H9 (cell line): ENCODE measurements at regions not wholly inside any gene's neighbourhood (a gene's known extent, or its start where the extent isn't known, plus 50 kb on each side); places are given as distances from the start of the nearest gene placed in this dataset.

Source experiments
- DNase-seq: peaks from one replicate; pipeline ENCODE4 v3.0.0-alpha.2; 2017
- H2AFZ ChIP-seq: one replicate; pipeline ENCODE4 v1.6.1; 2013; ENCODE audit warnings: mild to moderate bottlenecking, low read length, control low read depth, moderate library complexity
- H2AK5ac ChIP-seq: 2 replicates; pipeline ENCODE4 v1.6.1; 2013; ENCODE audit warnings: low read length, control low read depth, mixed read lengths; ENCODE audit not compliant: insufficient read length
- H2BK120ac ChIP-seq: one replicate; pipeline ENCODE4 v1.6.1; 2013; ENCODE audit warnings: low read depth, mild to moderate bottlenecking, low read length, control low read depth, inconsistent platforms; ENCODE audit not compliant: poor library complexity, severe bottlenecking
- H2BK12ac ChIP-seq: 2 replicates; pipeline ENCODE4 v1.6.1; 2013; ENCODE audit warnings: low read length, control low read depth, mixed read lengths, low read depth; ENCODE audit not compliant: insufficient read length
- H2BK15ac ChIP-seq: 2 replicates; pipeline ENCODE4 v1.6.1; 2013; ENCODE audit warnings: low read depth, low read length, control low read depth
- H2BK20ac ChIP-seq: one replicate; pipeline ENCODE4 v1.6.1; 2013; ENCODE audit warnings: low read depth, mild to moderate bottlenecking, low read length, control low read depth, inconsistent platforms; ENCODE audit not compliant: poor library complexity, severe bottlenecking
- H2BK5ac ChIP-seq: 2 replicates; pipeline ENCODE4 v1.6.1; 2013; ENCODE audit warnings: low read length, control low read depth, mixed read lengths; ENCODE audit not compliant: insufficient read length
- H3K14ac ChIP-seq: 2 replicates; pipeline ENCODE4 v1.6.1; 2013; ENCODE audit warnings: low read length, control low read depth; ENCODE audit not compliant: insufficient read depth
- H3K18ac ChIP-seq: 2 replicates; pipeline ENCODE4 v1.6.1; 2013; ENCODE audit warnings: low read depth, mild to moderate bottlenecking, mixed read lengths, low read length, control low read depth; ENCODE audit not compliant: insufficient read length
- H3K23ac ChIP-seq: 2 replicates; pipeline ENCODE4 v1.6.1; 2013; ENCODE audit warnings: low read length, control low read depth, mixed read lengths, low read depth; ENCODE audit not compliant: insufficient read length
- H3K23me2 ChIP-seq: 2 replicates; pipeline ENCODE4 v1.6.1; 2013; ENCODE audit warnings: low read depth, mild to moderate bottlenecking, mixed read lengths, low read length, control low read depth; ENCODE audit not compliant: insufficient read length, poor library complexity, severe bottlenecking
- H3K27ac ChIP-seq: 2 replicates; pipeline ENCODE4 v1.5.1; 2013; ENCODE audit warnings: low read length, control low read depth, mixed read lengths, low read depth; ENCODE audit not compliant: insufficient read length
- H3K27me3 ChIP-seq: 2 replicates; pipeline ENCODE4 v1.6.1; 2013; ENCODE audit warnings: low read length, control low read depth, inconsistent platforms; ENCODE audit not compliant: insufficient read depth
- H3K4ac ChIP-seq: 2 replicates; pipeline ENCODE4 v1.6.1; 2013; ENCODE audit warnings: low read depth, mild to moderate bottlenecking, control low read depth, inconsistent platforms, low read length, moderate library complexity
- H3K4me1 ChIP-seq: 2 replicates; pipeline ENCODE4 v1.6.1; 2013; ENCODE audit warnings: low read length, control low read depth, inconsistent platforms; ENCODE audit not compliant: insufficient read depth
- H3K4me2 ChIP-seq: 2 replicates; pipeline ENCODE4 v1.6.1; 2013; ENCODE audit warnings: low read length, control low read depth, mixed read lengths; ENCODE audit not compliant: insufficient read length, insufficient read depth
- H3K56ac ChIP-seq: 2 replicates; pipeline ENCODE4 v1.6.1; 2013; ENCODE audit warnings: low read depth, mild to moderate bottlenecking, mixed read lengths, low read length, control low read depth; ENCODE audit not compliant: insufficient read length
- H3K79me1 ChIP-seq: 2 replicates; pipeline ENCODE4 v1.6.1; 2013; ENCODE audit warnings: low read depth, mild to moderate bottlenecking, moderate library complexity, low read length, control low read depth, inconsistent platforms; ENCODE audit not compliant: insufficient read depth, poor library complexity, severe bottlenecking
- H3K79me2 ChIP-seq: 2 replicates; pipeline ENCODE4 v1.6.1; 2013; ENCODE audit warnings: low read length, control low read depth, inconsistent platforms; ENCODE audit not compliant: insufficient read depth
- H3K9ac ChIP-seq: 2 replicates; pipeline ENCODE4 v1.6.1; 2013; ENCODE audit warnings: low read length, control low read depth, mixed read lengths; ENCODE audit not compliant: insufficient read length; ENCODE audit errors: extremely low read depth
- H3K9me3 ChIP-seq: one replicate; pipeline ENCODE4 v1.6.1; 2013; ENCODE audit warnings: low read depth, low read length, inconsistent platforms; ENCODE audit not compliant: control insufficient read depth
- H3T11ph ChIP-seq: one replicate; pipeline ENCODE4 v1.6.1; 2013; ENCODE audit warnings: mild to moderate bottlenecking, low read length, control low read depth, inconsistent platforms
- H4K20me1 ChIP-seq: one replicate; pipeline ENCODE4 v1.6.1; 2013; ENCODE audit not compliant: control insufficient read depth, insufficient read length, insufficient read depth
- H4K5ac ChIP-seq: 2 replicates; pipeline ENCODE4 v1.6.1; 2013; ENCODE audit warnings: low read depth, mild to moderate bottlenecking, mixed read lengths, low read length, control low read depth; ENCODE audit not compliant: insufficient read length
- H4K8ac ChIP-seq: replicated peaks from 2 replicates; pipeline ENCODE4 v1.6.1; 2013; ENCODE audit warnings: low read length, control low read depth, mixed read lengths, low read depth; ENCODE audit not compliant: insufficient read length
- H4K91ac ChIP-seq: 2 replicates; pipeline ENCODE4 v1.6.1; 2013; ENCODE audit warnings: low read depth, mild to moderate bottlenecking, moderate library complexity, mixed read lengths, low read length, control low read depth; ENCODE audit not compliant: insufficient read length
- H3K27ac Mint-ChIP-seq, 3 experiments: 2 replicates in 2 of 3; 3 replicates in 1 of 3; pipeline ENCODE4 v1.8.0; 2020 to 2021; ENCODE audit warnings: mixed read lengths in 3 of 3, mild to moderate bottlenecking in 1 of 3, moderate library complexity in 1 of 3
- H3K27me3 Mint-ChIP-seq: 2 replicates; pipeline ENCODE4 v1.8.0; 2021; ENCODE audit warnings: low read depth, mild to moderate bottlenecking, moderate library complexity, mixed read lengths
- H3K36me3 Mint-ChIP-seq, 3 experiments: 2 replicates in 2 of 3; 3 replicates in 1 of 3; pipeline ENCODE4 v1.8.0; 2020 to 2021; ENCODE audit warnings: low read depth in 3 of 3, mixed read lengths in 3 of 3; ENCODE audit not compliant: insufficient read depth in 1 of 3
- H3K4me1 Mint-ChIP-seq, 2 experiments: 2 replicates each; pipeline ENCODE4 v1.8.0; 2020; ENCODE audit warnings: mixed read lengths in 2 of 2
- H3K4me3 Mint-ChIP-seq, 2 experiments: 2 replicates in 1 of 2; 3 replicates in 1 of 2; pipeline ENCODE4 v1.8.0; 2020 to 2021; ENCODE audit warnings: mild to moderate bottlenecking in 2 of 2, mixed read lengths in 2 of 2, moderate library complexity in 1 of 2
- H3K9me3 Mint-ChIP-seq, 2 experiments: 2 replicates in 1 of 2; 3 replicates in 1 of 2; pipeline ENCODE4 v1.8.0; 2020; ENCODE audit warnings: mild to moderate bottlenecking in 2 of 2, mixed read lengths in 2 of 2, moderate library complexity in 1 of 2
- WGBS: extraction: QIAGEN DNeasy Blood & Tissue Kit; methylation state at CpG from one replicate; pipeline ENCODE4 v1.1.7; 2013; ENCODE audit warnings: missing lambda C conversion rate, low lambda C conversion rate, mixed read lengths; ENCODE audit not compliant: insufficient read length; ENCODE audit errors: extremely low coverage; 5-methylcytosine and 5-hydroxymethylcytosine counted together
- TF ChIP-seq, protein P1 (sequence below): fragments of 200-600 bp; sonication (generic); conservative IDR thresholded peaks from 3 replicates; pipeline ENCODE4 v1.8.0; 2021; ENCODE audit warnings: antibody characterized with exemption, mild to moderate bottlenecking

DNA sequence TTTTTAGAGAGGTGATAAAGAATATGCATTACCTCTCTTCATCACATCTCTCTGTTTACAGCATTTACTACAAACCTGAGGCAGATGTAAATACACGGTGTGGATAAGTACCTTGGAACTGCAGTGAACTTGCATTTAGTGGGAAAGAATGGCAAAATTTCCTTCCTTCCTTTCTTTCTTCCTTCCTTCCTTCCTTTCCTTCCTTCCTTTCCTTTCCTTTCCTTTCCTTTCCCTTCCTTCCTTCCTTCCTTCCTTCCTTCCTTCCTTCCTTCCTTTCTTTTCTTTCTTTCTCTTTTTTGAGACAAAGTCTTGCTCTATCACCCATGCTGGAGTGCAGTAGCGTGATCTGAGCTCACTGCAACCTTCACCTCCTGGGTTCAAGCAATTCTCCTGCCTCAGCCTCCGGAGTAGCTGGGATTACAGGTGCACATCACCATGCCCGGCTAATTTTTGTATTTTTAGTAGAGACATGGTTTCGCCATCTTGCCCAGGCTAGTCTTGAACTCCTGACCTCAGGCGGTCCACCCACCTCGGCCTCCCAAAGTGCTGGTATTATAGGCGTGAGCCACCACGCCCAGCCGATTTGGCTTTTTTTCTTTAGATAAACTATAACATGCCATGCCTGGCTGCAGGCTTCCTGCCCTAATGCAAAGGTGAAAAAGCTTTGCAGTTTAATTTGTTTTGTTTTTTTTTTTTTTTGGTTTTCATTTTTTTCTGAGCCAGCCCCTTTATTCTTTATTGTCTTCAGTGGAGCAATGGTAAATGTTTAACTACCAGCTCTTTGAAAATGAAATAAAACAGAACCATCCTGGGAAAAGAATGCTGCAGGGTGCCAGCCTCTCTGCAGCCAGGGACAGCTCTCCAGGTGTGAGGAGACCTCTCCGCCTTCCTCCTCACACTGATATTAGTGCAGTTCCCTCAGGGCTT is 64.2 kb upstream of the NEDD9 start:
- Histone ChIP-seq H3K79me2 (no peaks in the 10 kb centered on the region), H3K9ac (no peak overlapping the region), H3K18ac (no peak overlapping the region), H3K4me2 (no peak overlapping the region), H3K27ac (no peak overlapping the region), H3K79me1 (no peaks in the 10 kb centered on the region), H3K14ac (no peak overlapping the region), H2BK20ac (peak overlapping the region; percentile 11), H4K8ac (no peak overlapping the region), H2BK15ac (no peak overlapping the region), H3K23me2 (no peaks in the 10 kb centered on the region), H2AFZ (no peak overlapping the region), H3K27me3 (no peaks in the 10 kb centered on the region), H4K20me1 (no peaks in the 10 kb centered on the region), H4K91ac (no peak overlapping the region), H2BK5ac (no peak overlapping the region), H3K23ac (no peak overlapping the region), H3K56ac (no peak overlapping the region), H4K5ac (no peak overlapping the region), H2BK12ac (no peak overlapping the region), H3K4me1 (no peaks in the 10 kb centered on the region; the same call in 1 of the 2 replicates), H3T11ph (no peak overlapping the region), H3K9me3 (no peaks in the 10 kb centered on the region), H2AK5ac (no peak overlapping the region), H3K4ac (no peak overlapping the region), H2BK120ac (no peak overlapping the region)
- H3K27me3 Mint-ChIP-seq: no peaks in the 10 kb centered on the region; the same call in 1 of the 2 replicates
- no peak for DNase-seq
- H3K9me3 Mint-ChIP-seq: peaks cover 17 to 21% of the 10 kb centered on the region in 2 experiments
- no CpG with 5 or more reads among the region's 11 CpGs for WGBS
- no peak overlapping the region for H3K4me3 Mint-ChIP-seq
- TF ChIP-seq, protein P1, sequence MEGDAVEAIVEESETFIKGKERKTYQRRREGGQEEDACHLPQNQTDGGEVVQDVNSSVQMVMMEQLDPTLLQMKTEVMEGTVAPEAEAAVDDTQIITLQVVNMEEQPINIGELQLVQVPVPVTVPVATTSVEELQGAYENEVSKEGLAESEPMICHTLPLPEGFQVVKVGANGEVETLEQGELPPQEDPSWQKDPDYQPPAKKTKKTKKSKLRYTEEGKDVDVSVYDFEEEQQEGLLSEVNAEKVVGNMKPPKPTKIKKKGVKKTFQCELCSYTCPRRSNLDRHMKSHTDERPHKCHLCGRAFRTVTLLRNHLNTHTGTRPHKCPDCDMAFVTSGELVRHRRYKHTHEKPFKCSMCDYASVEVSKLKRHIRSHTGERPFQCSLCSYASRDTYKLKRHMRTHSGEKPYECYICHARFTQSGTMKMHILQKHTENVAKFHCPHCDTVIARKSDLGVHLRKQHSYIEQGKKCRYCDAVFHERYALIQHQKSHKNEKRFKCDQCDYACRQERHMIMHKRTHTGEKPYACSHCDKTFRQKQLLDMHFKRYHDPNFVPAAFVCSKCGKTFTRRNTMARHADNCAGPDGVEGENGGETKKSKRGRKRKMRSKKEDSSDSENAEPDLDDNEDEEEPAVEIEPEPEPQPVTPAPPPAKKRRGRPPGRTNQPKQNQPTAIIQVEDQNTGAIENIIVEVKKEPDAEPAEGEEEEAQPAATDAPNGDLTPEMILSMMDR: no peak
- H3K4me1 Mint-ChIP-seq: peaks cover 12% of the 10 kb centered on the region in 2 experiments
- peaks cover 11 to 15% (median 12%) of the 10 kb centered on the region in 3 experiments for H3K36me3 Mint-ChIP-seq
- H3K27ac Mint-ChIP-seq: no peak overlapping the region; a peak in 1 of 7 replicates
